GM19467 (cell line): ENCODE measurements at regions not wholly inside any gene's neighbourhood (a gene's known extent, or its start where the extent isn't known, plus 50 kb on each side); places are given as distances from the start of the nearest gene placed in this dataset.
"Not testable (repeated sequence)": the region's sequence is repeated elsewhere in the genome, so short reads cannot be mapped to it uniquely, and the experiment has no call there.

ENCODE experiments used
- ATAC-seq: cut with Tn5 transposase; IDR thresholded peaks from one replicate; pipeline ENCODE4 v1.9.1; 2021; ENCODE audit warnings: mild to moderate bottlenecking, moderate library complexity; ENCODE audit not compliant: unreplicated experiment

- no peak for ATAC-seq
Measured at GRCh38 chr4:188989371-188989770, 850.1 kb downstream of the TRIML1 start.

- no peak for ATAC-seq
Measured at GRCh38 chr4:188992706-188993105, 853.5 kb downstream of the TRIML1 start.

- ATAC-seq, result no peak
Measured at GRCh38 chr4:188993871-188994270, 854.6 kb downstream of the TRIML1 start.

GRCh38 chr4:189001283-189001970, 862.2 kb downstream of the TRIML1 start:
- no peak for ATAC-seq

GRCh38 chr4:189001971-189002450, 862.8 kb downstream of the TRIML1 start:
- no peak for ATAC-seq

- ATAC-seq, result no peak
Measured at GRCh38 chr4:189002475-189002874, 863.2 kb downstream of the TRIML1 start.

GRCh38 chr4:189010452-189011217, 871.4 kb downstream of the TRIML1 start:
- ATAC-seq, result not testable (repeated sequence)

GRCh38 chr4:189021831-189022230, 882.6 kb downstream of the TRIML1 start:
- no peak for ATAC-seq

GRCh38 chr4:189022440-189023035, 883.3 kb downstream of the TRIML1 start:
- no peak for ATAC-seq

- ATAC-seq, result no peak
Measured at GRCh38 chr4:189029976-189030504, 890.8 kb downstream of the TRIML1 start.

GRCh38 chr4:189032606-189033338, 893.5 kb downstream of the TRIML1 start:
- no peak for ATAC-seq

GRCh38 chr4:189033801-189034347, 894.6 kb downstream of the TRIML1 start:
- no peak for ATAC-seq

- no peak for ATAC-seq
Measured at GRCh38 chr4:189035091-189035490, 895.9 kb downstream of the TRIML1 start.

GRCh38 chr4:189035654-189036053, 896.4 kb downstream of the TRIML1 start:
- no peak for ATAC-seq

- no peak for ATAC-seq
Measured at GRCh38 chr4:189036906-189037305, 897.7 kb downstream of the TRIML1 start.

GRCh38 chr4:189046642-189047041, 894.0 kb upstream of the FRG1 start:
- ATAC-seq, result no peak

GRCh38 chr4:189048119-189048518, 892.6 kb upstream of the FRG1 start:
- ATAC-seq, result no peak

GRCh38 chr4:189049682-189050081, 891.0 kb upstream of the FRG1 start:
- no peak for ATAC-seq

GRCh38 chr4:189050643-189051042, 890.0 kb upstream of the FRG1 start:
- ATAC-seq, result no peak

- ATAC-seq, result no peak
Measured at GRCh38 chr4:189053621-189054020, 887.1 kb upstream of the FRG1 start.

- no peak for ATAC-seq
Measured at GRCh38 chr4:189060104-189060503, 880.6 kb upstream of the FRG1 start.
